ENCODE measurements at regions not wholly inside any gene's neighbourhood (a gene's known extent, or its start where the extent isn't known, plus 50 kb on each side); places are given as distances from the start of the nearest gene placed in this dataset.

DNA sequence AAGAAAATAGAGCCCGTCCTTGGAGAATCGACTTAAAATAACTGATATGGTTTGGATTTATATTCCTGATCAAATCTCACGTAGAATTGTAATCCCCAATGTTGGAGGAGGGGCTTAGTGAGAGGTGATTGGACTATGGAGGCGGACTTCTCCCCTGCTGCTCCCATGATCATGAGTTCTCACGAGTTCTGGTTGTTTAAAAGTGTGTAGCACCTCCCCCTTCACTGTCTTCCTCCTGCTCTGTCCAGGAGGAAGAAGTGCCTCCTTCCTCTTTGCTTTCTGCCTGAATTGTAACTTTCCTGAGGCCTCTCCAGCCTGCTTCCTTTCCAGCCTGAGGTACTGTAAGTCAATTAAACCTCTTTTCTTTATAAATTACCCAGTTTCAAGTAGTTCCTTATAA lies 529.2 kb downstream of the HAO1 start:
- Histone ChIP-seq H3K9ac (ENCODE audit: low read length) (no peak overlapping the region), H3K79me2 (ENCODE audit: insufficient read depth, low read length) (no peaks in the 10 kb centered on the region), H3K9me3 (ENCODE audit: insufficient read depth, low read length) (no peaks in the 10 kb centered on the region), H3K4me3 (ENCODE audit: insufficient read depth, low read length, poor library complexity, severe bottlenecking) (no peak overlapping the region), H3K27me3 (ENCODE audit: low read length) (no peaks in the 10 kb centered on the region), H3F3A (ENCODE audit: insufficient read depth) (no peaks in the 10 kb centered on the region), H2AFZ (ENCODE audit: low read depth, low read length, severe bottlenecking) (no peak overlapping the region), H3K9me2 (replicated peaks; ENCODE audit: insufficient read depth, low read length) (no peaks in the 10 kb centered on the region), H3K27ac (ENCODE audit: low read depth, low read length) (no peak overlapping the region), H3K4me2 (ENCODE audit: low read depth, low read length, poor library complexity, severe bottlenecking) (no peak overlapping the region), H4K20me1 (ENCODE audit: low read depth, low read length) (no peaks in the 10 kb centered on the region), H3K36me3 (ENCODE audit: low read length) (no peaks in the 10 kb centered on the region)
- TF ChIP-seq, protein P1, sequence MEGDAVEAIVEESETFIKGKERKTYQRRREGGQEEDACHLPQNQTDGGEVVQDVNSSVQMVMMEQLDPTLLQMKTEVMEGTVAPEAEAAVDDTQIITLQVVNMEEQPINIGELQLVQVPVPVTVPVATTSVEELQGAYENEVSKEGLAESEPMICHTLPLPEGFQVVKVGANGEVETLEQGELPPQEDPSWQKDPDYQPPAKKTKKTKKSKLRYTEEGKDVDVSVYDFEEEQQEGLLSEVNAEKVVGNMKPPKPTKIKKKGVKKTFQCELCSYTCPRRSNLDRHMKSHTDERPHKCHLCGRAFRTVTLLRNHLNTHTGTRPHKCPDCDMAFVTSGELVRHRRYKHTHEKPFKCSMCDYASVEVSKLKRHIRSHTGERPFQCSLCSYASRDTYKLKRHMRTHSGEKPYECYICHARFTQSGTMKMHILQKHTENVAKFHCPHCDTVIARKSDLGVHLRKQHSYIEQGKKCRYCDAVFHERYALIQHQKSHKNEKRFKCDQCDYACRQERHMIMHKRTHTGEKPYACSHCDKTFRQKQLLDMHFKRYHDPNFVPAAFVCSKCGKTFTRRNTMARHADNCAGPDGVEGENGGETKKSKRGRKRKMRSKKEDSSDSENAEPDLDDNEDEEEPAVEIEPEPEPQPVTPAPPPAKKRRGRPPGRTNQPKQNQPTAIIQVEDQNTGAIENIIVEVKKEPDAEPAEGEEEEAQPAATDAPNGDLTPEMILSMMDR (IDR thresholded peaks at IDR 0.05; ENCODE audit: insufficient read depth, low read length, poor library complexity, severe bottlenecking): no peak
- no peak for TF ChIP-seq EZH2phosphoT487 (conservative IDR thresholded peaks at IDR 0.05; ENCODE audit: low read length)

DNA sequence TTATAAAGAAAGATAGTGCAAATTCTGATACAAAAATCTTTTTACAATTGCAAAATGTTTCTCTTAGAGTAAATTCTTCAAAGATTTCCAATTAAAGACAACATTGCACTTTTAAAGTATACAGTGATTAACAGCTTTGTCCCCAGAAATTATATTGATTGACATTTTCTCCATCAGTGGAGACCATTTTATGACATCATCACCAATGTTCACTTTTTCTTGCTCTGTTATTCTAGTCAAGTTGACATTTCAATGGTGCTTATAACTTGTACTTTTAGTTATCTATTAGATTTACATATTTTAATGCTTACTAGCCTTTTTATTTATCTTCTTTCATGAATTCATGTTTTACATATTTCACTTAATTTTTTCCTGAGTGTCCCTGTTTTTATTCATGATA lies 524.8 kb downstream of the HAO1 start:
- H3K36me3 ChIP-seq (ENCODE audit: low read length): no peaks in the 10 kb centered on the region
- no peak overlapping the region for H3K27ac ChIP-seq (ENCODE audit: low read depth, low read length)
- no peak overlapping the region for H2AFZ ChIP-seq (ENCODE audit: low read depth, low read length, severe bottlenecking)
- no peak overlapping the region for H3K4me3 ChIP-seq (ENCODE audit: insufficient read depth, low read length, poor library complexity, severe bottlenecking)
- H3F3A ChIP-seq (ENCODE audit: insufficient read depth): no peaks in the 10 kb centered on the region
- H3K9me2 ChIP-seq (replicated peaks; ENCODE audit: insufficient read depth, low read length): no peaks in the 10 kb centered on the region
- no peak overlapping the region for H3K9ac ChIP-seq (ENCODE audit: low read length)
- TF ChIP-seq, protein P1 (IDR thresholded peaks at IDR 0.05; ENCODE audit: insufficient read depth, low read length, poor library complexity, severe bottlenecking): no peak
- no peak for TF ChIP-seq EZH2phosphoT487 (conservative IDR thresholded peaks at IDR 0.05; ENCODE audit: low read length)
- no peaks in the 10 kb centered on the region for H3K79me2 ChIP-seq (ENCODE audit: insufficient read depth, low read length)
- no peaks in the 10 kb centered on the region for H3K27me3 ChIP-seq (ENCODE audit: low read length)
- no peak overlapping the region for H3K4me2 ChIP-seq (ENCODE audit: low read depth, low read length, poor library complexity, severe bottlenecking)
- no peaks in the 10 kb centered on the region for H4K20me1 ChIP-seq (ENCODE audit: low read depth, low read length)
- H3K9me3 ChIP-seq (ENCODE audit: insufficient read depth, low read length): no peaks in the 10 kb centered on the region

DNA sequence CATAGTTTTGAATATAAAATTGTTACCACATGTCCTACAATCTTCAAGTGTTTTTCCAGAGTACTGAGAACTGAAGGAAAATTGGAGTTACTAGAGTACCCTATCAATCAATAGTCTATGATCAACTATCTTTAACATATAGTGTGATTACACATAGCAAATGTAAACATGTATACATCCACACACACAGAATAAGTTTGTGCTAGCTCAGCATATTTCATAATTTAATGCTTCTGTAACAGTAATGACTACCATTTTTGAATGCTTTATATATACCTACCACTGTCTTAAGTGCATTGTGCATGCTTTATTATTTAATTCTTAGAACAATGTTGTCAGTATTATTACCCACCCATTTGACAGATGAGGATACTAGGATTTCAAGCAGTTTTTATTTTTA lies 523.9 kb downstream of the HAO1 start:
- no peaks in the 10 kb centered on the region for H3F3A ChIP-seq (ENCODE audit: insufficient read depth)
- no peaks in the 10 kb centered on the region for H3K9me3 ChIP-seq (ENCODE audit: insufficient read depth, low read length)
- no peaks in the 10 kb centered on the region for H3K9me2 ChIP-seq (replicated peaks; ENCODE audit: insufficient read depth, low read length)
- no peaks in the 10 kb centered on the region for H3K36me3 ChIP-seq (ENCODE audit: low read length)
- H3K27ac ChIP-seq (ENCODE audit: low read depth, low read length): no peak overlapping the region
- no peak for TF ChIP-seq EZH2phosphoT487 (conservative IDR thresholded peaks at IDR 0.05; ENCODE audit: low read length)
- TF ChIP-seq, protein P1 (IDR thresholded peaks at IDR 0.05; ENCODE audit: insufficient read depth, low read length, poor library complexity, severe bottlenecking): no peak
- no peak overlapping the region for H3K9ac ChIP-seq (ENCODE audit: low read length)
- H3K27me3 ChIP-seq (ENCODE audit: low read length): no peaks in the 10 kb centered on the region
- H2AFZ ChIP-seq (ENCODE audit: low read depth, low read length, severe bottlenecking): no peak overlapping the region
- H3K79me2 ChIP-seq (ENCODE audit: insufficient read depth, low read length): no peaks in the 10 kb centered on the region
- H4K20me1 ChIP-seq (ENCODE audit: low read depth, low read length): no peaks in the 10 kb centered on the region
- no peak overlapping the region for H3K4me2 ChIP-seq (ENCODE audit: low read depth, low read length, poor library complexity, severe bottlenecking)
- H3K4me3 ChIP-seq (ENCODE audit: insufficient read depth, low read length, poor library complexity, severe bottlenecking): no peak overlapping the region
